ENCODE measurements at regions not wholly inside any gene's neighbourhood (a gene's known extent, or its start where the extent isn't known, plus 50 kb on each side); places are given as distances from the start of the nearest gene placed in this dataset.

DNA sequence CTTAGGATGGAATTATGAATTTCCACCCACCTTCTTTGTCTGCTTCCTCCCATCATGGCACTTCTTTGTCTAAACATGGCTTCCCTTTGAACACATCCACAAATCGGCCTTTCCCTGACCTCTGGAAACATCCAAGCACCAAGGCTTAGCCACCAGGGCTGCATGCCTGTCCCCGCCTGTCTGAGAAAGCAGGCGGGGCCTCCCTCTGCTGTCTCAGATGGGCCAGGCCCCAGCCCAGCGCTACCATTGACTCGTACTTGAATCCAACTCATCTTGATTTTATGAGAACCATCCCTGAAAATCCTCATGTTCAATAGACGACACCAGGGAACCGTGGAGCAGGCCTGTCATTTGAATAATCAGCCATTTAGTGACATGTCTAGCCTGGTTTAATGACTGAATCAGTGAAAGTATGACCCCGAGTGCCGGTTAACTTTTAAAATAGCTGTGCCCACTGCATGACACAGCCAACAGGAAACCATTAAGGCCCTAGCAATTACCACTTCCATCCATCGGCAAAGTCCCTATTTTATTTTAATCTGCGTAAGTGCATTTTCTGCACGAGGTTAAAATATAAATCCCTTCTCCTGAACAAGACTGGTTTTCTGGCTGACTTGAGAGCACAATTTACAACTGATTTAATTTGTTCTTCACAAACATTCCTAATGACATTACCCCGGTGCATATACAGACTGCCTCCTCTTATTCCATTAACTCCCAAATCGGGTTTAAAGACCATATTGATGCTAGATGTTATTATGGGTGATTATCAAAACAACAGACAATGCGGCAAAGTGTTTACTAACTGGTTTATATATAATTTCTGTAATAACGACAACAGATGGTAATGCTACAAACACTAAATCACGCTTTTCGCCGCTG, 194.7 kb downstream of the BUB3 start (continued):
- TF ChIP-seq, protein P1, sequence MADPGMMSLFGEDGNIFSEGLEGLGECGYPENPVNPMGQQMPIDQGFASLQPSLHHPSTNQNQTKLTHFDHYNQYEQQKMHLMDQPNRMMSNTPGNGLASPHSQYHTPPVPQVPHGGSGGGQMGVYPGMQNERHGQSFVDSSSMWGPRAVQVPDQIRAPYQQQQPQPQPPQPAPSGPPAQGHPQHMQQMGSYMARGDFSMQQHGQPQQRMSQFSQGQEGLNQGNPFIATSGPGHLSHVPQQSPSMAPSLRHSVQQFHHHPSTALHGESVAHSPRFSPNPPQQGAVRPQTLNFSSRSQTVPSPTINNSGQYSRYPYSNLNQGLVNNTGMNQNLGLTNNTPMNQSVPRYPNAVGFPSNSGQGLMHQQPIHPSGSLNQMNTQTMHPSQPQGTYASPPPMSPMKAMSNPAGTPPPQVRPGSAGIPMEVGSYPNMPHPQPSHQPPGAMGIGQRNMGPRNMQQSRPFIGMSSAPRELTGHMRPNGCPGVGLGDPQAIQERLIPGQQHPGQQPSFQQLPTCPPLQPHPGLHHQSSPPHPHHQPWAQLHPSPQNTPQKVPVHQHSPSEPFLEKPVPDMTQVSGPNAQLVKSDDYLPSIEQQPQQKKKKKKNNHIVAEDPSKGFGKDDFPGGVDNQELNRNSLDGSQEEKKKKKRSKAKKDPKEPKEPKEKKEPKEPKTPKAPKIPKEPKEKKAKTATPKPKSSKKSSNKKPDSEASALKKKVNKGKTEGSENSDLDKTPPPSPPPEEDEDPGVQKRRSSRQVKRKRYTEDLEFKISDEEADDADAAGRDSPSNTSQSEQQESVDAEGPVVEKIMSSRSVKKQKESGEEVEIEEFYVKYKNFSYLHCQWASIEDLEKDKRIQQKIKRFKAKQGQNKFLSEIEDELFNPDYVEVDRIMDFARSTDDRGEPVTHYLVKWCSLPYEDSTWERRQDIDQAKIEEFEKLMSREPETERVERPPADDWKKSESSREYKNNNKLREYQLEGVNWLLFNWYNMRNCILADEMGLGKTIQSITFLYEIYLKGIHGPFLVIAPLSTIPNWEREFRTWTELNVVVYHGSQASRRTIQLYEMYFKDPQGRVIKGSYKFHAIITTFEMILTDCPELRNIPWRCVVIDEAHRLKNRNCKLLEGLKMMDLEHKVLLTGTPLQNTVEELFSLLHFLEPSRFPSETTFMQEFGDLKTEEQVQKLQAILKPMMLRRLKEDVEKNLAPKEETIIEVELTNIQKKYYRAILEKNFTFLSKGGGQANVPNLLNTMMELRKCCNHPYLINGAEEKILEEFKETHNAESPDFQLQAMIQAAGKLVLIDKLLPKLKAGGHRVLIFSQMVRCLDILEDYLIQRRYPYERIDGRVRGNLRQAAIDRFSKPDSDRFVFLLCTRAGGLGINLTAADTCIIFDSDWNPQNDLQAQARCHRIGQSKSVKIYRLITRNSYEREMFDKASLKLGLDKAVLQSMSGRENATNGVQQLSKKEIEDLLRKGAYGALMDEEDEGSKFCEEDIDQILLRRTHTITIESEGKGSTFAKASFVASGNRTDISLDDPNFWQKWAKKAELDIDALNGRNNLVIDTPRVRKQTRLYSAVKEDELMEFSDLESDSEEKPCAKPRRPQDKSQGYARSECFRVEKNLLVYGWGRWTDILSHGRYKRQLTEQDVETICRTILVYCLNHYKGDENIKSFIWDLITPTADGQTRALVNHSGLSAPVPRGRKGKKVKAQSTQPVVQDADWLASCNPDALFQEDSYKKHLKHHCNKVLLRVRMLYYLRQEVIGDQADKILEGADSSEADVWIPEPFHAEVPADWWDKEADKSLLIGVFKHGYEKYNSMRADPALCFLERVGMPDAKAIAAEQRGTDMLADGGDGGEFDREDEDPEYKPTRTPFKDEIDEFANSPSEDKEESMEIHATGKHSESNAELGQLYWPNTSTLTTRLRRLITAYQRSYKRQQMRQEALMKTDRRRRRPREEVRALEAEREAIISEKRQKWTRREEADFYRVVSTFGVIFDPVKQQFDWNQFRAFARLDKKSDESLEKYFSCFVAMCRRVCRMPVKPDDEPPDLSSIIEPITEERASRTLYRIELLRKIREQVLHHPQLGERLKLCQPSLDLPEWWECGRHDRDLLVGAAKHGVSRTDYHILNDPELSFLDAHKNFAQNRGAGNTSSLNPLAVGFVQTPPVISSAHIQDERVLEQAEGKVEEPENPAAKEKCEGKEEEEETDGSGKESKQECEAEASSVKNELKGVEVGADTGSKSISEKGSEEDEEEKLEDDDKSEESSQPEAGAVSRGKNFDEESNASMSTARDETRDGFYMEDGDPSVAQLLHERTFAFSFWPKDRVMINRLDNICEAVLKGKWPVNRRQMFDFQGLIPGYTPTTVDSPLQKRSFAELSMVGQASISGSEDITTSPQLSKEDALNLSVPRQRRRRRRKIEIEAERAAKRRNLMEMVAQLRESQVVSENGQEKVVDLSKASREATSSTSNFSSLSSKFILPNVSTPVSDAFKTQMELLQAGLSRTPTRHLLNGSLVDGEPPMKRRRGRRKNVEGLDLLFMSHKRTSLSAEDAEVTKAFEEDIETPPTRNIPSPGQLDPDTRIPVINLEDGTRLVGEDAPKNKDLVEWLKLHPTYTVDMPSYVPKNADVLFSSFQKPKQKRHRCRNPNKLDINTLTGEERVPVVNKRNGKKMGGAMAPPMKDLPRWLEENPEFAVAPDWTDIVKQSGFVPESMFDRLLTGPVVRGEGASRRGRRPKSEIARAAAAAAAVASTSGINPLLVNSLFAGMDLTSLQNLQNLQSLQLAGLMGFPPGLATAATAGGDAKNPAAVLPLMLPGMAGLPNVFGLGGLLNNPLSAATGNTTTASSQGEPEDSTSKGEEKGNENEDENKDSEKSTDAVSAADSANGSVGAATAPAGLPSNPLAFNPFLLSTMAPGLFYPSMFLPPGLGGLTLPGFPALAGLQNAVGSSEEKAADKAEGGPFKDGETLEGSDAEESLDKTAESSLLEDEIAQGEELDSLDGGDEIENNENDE (IDR thresholded peaks at IDR 0.05; ENCODE audit: insufficient replicate concordance, low read length), result no peak
- TF ChIP-seq EZH2 (IDR thresholded peaks at IDR 0.05; ENCODE audit: low read depth, low read length, severe bottlenecking), result no peak
- TF ChIP-seq GABPA (IDR thresholded peaks at IDR 0.05; ENCODE audit: borderline replicate concordance, insufficient read depth, low read length), result no peak
- no peak for TF ChIP-seq PHF8 (conservative IDR thresholded peaks at IDR 0.05; ENCODE audit: low read depth, low read length)
- TF ChIP-seq TEAD4 (IDR thresholded peaks at IDR 0.05; ENCODE audit: low read depth, low read length), result no peak
- no peak for TF ChIP-seq CHD1 (IDR thresholded peaks at IDR 0.05; ENCODE audit: low read depth, low read length)
- no peak for TF ChIP-seq BCL11A (IDR thresholded peaks at IDR 0.05; ENCODE audit: low read depth in 2 of 2, low read length in 2 of 2)
- no peak for TF ChIP-seq TAF1 (IDR thresholded peaks at IDR 0.05; ENCODE audit: low read depth, low read length)
- no peak for TF ChIP-seq SAP30 (IDR thresholded peaks at IDR 0.05; ENCODE audit: insufficient read depth, insufficient replicate concordance, low read length)

All from H1 (cell line).